IPS-18a (cell line): ENCODE measurements at regions not wholly inside any gene's neighbourhood (a gene's known extent, or its start where the extent isn't known, plus 50 kb on each side); places are given as distances from the start of the nearest gene placed in this dataset.

Source experiments
- H3K27ac ChIP-seq: one replicate; pipeline ENCODE4 v1.5.1; 2013; ENCODE audit warnings: low read length
- H3K27me3 ChIP-seq: one replicate; pipeline ENCODE4 v1.6.1; 2013; ENCODE audit warnings: mild to moderate bottlenecking, low read length; ENCODE audit not compliant: control insufficient read depth, insufficient read depth
- H3K36me3 ChIP-seq: one replicate; pipeline ENCODE4 v1.6.1; 2013; ENCODE audit warnings: low read depth, low read length; ENCODE audit not compliant: control insufficient read depth
- H3K4me1 ChIP-seq: one replicate; pipeline ENCODE4 v1.6.1; 2013; ENCODE audit warnings: low read depth, low read length; ENCODE audit not compliant: control insufficient read depth
- H3K4me3 ChIP-seq: one replicate; pipeline ENCODE4 v1.5.1; 2013; ENCODE audit warnings: low read length
- H3K9ac ChIP-seq: one replicate; pipeline ENCODE4 v1.6.1; 2013; ENCODE audit warnings: mild to moderate bottlenecking, low read length, moderate library complexity
- H3K9me3 ChIP-seq: one replicate; pipeline ENCODE4 v1.6.1; 2013; ENCODE audit warnings: low read depth, low read length; ENCODE audit not compliant: control insufficient read depth

- H3K27me3 ChIP-seq, result no peaks in the 10 kb centered on the region
- no peaks in the 10 kb centered on the region for H3K36me3 ChIP-seq
- H3K9me3 ChIP-seq, result peaks cover 6% of the 10 kb centered on the region
- no peak overlapping the region for H3K4me3 ChIP-seq
- no peaks in the 10 kb centered on the region for H3K4me1 ChIP-seq
- no peak overlapping the region for H3K9ac ChIP-seq
- H3K27ac ChIP-seq, result no peak overlapping the region
These were observed 152.2 kb upstream of the CSNK1A1L start for GRCh38 chr13:37257706-37258105.

GRCh38 chr13:37257051-37257450 lies 151.6 kb upstream of the CSNK1A1L start:
- Histone ChIP-seq H3K9ac (no peak overlapping the region), H3K9me3 (peaks cover 6% of the 10 kb centered on the region), H3K27me3 (no peaks in the 10 kb centered on the region), H3K27ac (no peak overlapping the region), H3K36me3 (no peaks in the 10 kb centered on the region), H3K4me3 (no peak overlapping the region), H3K4me1 (no peaks in the 10 kb centered on the region)

- Histone ChIP-seq H3K9ac (no peak overlapping the region), H3K9me3 (no peaks in the 10 kb centered on the region), H3K27ac (no peak overlapping the region), H3K4me1 (no peaks in the 10 kb centered on the region), H3K27me3 (no peaks in the 10 kb centered on the region), H3K36me3 (no peaks in the 10 kb centered on the region), H3K4me3 (no peak overlapping the region)
These were observed 136.3 kb upstream of the CSNK1A1L start for GRCh38 chr13:37241786-37242185.

- no peaks in the 10 kb centered on the region for H3K36me3 ChIP-seq
- no peak overlapping the region for H3K9ac ChIP-seq
- no peak overlapping the region for H3K4me3 ChIP-seq
- H3K4me1 ChIP-seq, result no peaks in the 10 kb centered on the region
- H3K27me3 ChIP-seq, result no peaks in the 10 kb centered on the region
- no peak overlapping the region for H3K27ac ChIP-seq
- no peaks in the 10 kb centered on the region for H3K9me3 ChIP-seq
These were observed 124.9 kb upstream of the CSNK1A1L start for GRCh38 chr13:37230346-37230745.

- no peak overlapping the region for H3K27ac ChIP-seq
- no peak overlapping the region for H3K9ac ChIP-seq
- H3K9me3 ChIP-seq, result no peaks in the 10 kb centered on the region
- no peaks in the 10 kb centered on the region for H3K36me3 ChIP-seq
- no peak overlapping the region for H3K4me3 ChIP-seq
- H3K4me1 ChIP-seq, result no peaks in the 10 kb centered on the region
- H3K27me3 ChIP-seq, result no peaks in the 10 kb centered on the region
These were observed 124.5 kb upstream of the CSNK1A1L start for GRCh38 chr13:37229931-37230330.

GRCh38 chr13:37226971-37227370 lies 121.5 kb upstream of the CSNK1A1L start:
- no peaks in the 10 kb centered on the region for H3K27me3 ChIP-seq
- no peaks in the 10 kb centered on the region for H3K9me3 ChIP-seq
- no peak overlapping the region for H3K9ac ChIP-seq
- H3K36me3 ChIP-seq, result no peaks in the 10 kb centered on the region
- no peak overlapping the region for H3K4me3 ChIP-seq
- no peaks in the 10 kb centered on the region for H3K4me1 ChIP-seq
- H3K27ac ChIP-seq, result no peak overlapping the region

GRCh38 chr13:37225414-37226070 lies 120.1 kb upstream of the CSNK1A1L start:
- no peak overlapping the region for H3K27ac ChIP-seq
- no peaks in the 10 kb centered on the region for H3K27me3 ChIP-seq
- no peaks in the 10 kb centered on the region for H3K9me3 ChIP-seq
- H3K4me1 ChIP-seq, result no peaks in the 10 kb centered on the region
- no peak overlapping the region for H3K4me3 ChIP-seq
- no peaks in the 10 kb centered on the region for H3K36me3 ChIP-seq
- no peak overlapping the region for H3K9ac ChIP-seq

- Histone ChIP-seq H3K4me1 (peaks cover 5% of the 10 kb centered on the region), H3K27ac (no peak overlapping the region), H3K4me3 (no peak overlapping the region), H3K36me3 (no peaks in the 10 kb centered on the region), H3K27me3 (no peaks in the 10 kb centered on the region), H3K9ac (no peak overlapping the region), H3K9me3 (no peaks in the 10 kb centered on the region)
These were observed 110.9 kb upstream of the CSNK1A1L start for GRCh38 chr13:37216331-37216730.

- Histone ChIP-seq H3K27ac (no peak overlapping the region), H3K9ac (no peak overlapping the region), H3K4me3 (no peak overlapping the region), H3K36me3 (no peaks in the 10 kb centered on the region), H3K9me3 (no peaks in the 10 kb centered on the region), H3K4me1 (peaks cover 5% of the 10 kb centered on the region), H3K27me3 (no peaks in the 10 kb centered on the region)
These were observed 107.4 kb upstream of the CSNK1A1L start for GRCh38 chr13:37212826-37213225.

- H3K9me3 ChIP-seq, result no peaks in the 10 kb centered on the region
- H3K27me3 ChIP-seq, result no peaks in the 10 kb centered on the region
- H3K4me1 ChIP-seq, result peaks cover 5% of the 10 kb centered on the region
- H3K36me3 ChIP-seq, result no peaks in the 10 kb centered on the region
- H3K27ac ChIP-seq, result no peak overlapping the region
- no peak overlapping the region for H3K4me3 ChIP-seq
- H3K9ac ChIP-seq, result no peak overlapping the region
These were observed 106.0 kb upstream of the CSNK1A1L start for GRCh38 chr13:37211487-37211886.

- H3K27ac ChIP-seq, result no peak overlapping the region
- H3K9me3 ChIP-seq, result no peaks in the 10 kb centered on the region
- peaks cover 5% of the 10 kb centered on the region for H3K4me1 ChIP-seq
- no peaks in the 10 kb centered on the region for H3K36me3 ChIP-seq
- H3K27me3 ChIP-seq, result no peaks in the 10 kb centered on the region
- H3K4me3 ChIP-seq, result no peak overlapping the region
- H3K9ac ChIP-seq, result no peak overlapping the region
These were observed 104.4 kb upstream of the CSNK1A1L start for GRCh38 chr13:37209621-37210580.
